GM23338 (cell line): ENCODE measurements at regions not wholly inside any gene's neighbourhood (a gene's known extent, or its start where the extent isn't known, plus 50 kb on each side); places are given as distances from the start of the nearest gene placed in this dataset.

Experiments used
- ATAC-seq: fragments of 200-7000 bp; cut with Tn5 transposase; 3 replicates; pipeline ENCODE4 v1.9.1; 2020
- DNase-seq: peaks from one replicate; pipeline ENCODE4 v3.0.0-alpha.2; 2015; ENCODE audit warnings: low spot score
- H2AFZ ChIP-seq: fragments of 200-600 bp; sonication (generic); 2 replicates; pipeline ENCODE4 v1.8.0; 2016; ENCODE audit warnings: antibody characterized with exemption, mild to moderate bottlenecking, moderate library complexity
- H3F3A ChIP-seq: fragments of 200-600 bp; sonication (generic); replicated peaks from 2 replicates; pipeline ENCODE4 v1.8.0; 2017; ENCODE audit warnings: antibody characterized with exemption, mixed run types, low read depth
- H3K27ac ChIP-seq: fragments of 200-600 bp; sonication (generic); 2 replicates; pipeline ENCODE4 v1.6.1; 2016; ENCODE audit warnings: low read depth
- H3K27me3 ChIP-seq: fragments of 200-600 bp; sonication (generic); 2 replicates; pipeline ENCODE4 v1.8.0; 2016; ENCODE audit warnings: mild to moderate bottlenecking, mixed run types, moderate library complexity; ENCODE audit not compliant: insufficient read depth
- H3K36me3 ChIP-seq: fragments of 200-600 bp; sonication (generic); 2 replicates; pipeline ENCODE4 v1.8.0; 2016; ENCODE audit warnings: mild to moderate bottlenecking; ENCODE audit not compliant: insufficient read depth
- H3K4me1 ChIP-seq: fragments of 200-600 bp; sonication (generic); 2 replicates; pipeline ENCODE4 v1.8.0; 2016; ENCODE audit warnings: mild to moderate bottlenecking, moderate library complexity; ENCODE audit not compliant: insufficient read depth
- H3K4me2 ChIP-seq: fragments of 200-600 bp; sonication (generic); 2 replicates; pipeline ENCODE4 v1.7.1; 2017; ENCODE audit warnings: mixed run types
- H3K4me3 ChIP-seq: fragments of 200-600 bp; sonication (generic); 2 replicates; pipeline ENCODE4 v1.6.1; 2016; ENCODE audit warnings: mixed run types
- H3K79me2 ChIP-seq: fragments of 200-600 bp; sonication (generic); replicated peaks from 2 replicates; pipeline ENCODE4 v1.8.0; 2017; ENCODE audit warnings: mild to moderate bottlenecking; ENCODE audit not compliant: insufficient read depth
- H3K9me2 ChIP-seq: fragments of 200-600 bp; sonication (generic); 2 replicates; pipeline ENCODE4 v1.8.0; 2017; ENCODE audit not compliant: insufficient read depth
- H4K20me1 ChIP-seq: fragments of 200-600 bp; sonication (generic); replicated peaks from 2 replicates; pipeline ENCODE4 v1.8.0; 2017; ENCODE audit warnings: mild to moderate bottlenecking; ENCODE audit not compliant: insufficient read depth
- H3K27ac Mint-ChIP-seq: 2 replicates; pipeline ENCODE4 v1.8.0; 2020; ENCODE audit warnings: inconsistent platforms, mild to moderate bottlenecking, moderate library complexity, mixed read lengths
- H3K27me3 Mint-ChIP-seq: 3 replicates; pipeline ENCODE4 v1.8.0; 2022; ENCODE audit warnings: low read depth, mild to moderate bottlenecking, moderate library complexity, mixed read lengths, inconsistent platforms; ENCODE audit not compliant: insufficient read depth, poor library complexity
- H3K36me3 Mint-ChIP-seq: 3 replicates; pipeline ENCODE4 v1.8.0; 2021; ENCODE audit warnings: low read depth, mild to moderate bottlenecking, inconsistent platforms, moderate library complexity, mixed read lengths
- H3K4me1 Mint-ChIP-seq: 3 replicates; pipeline ENCODE4 v1.8.0; 2020; ENCODE audit warnings: mild to moderate bottlenecking, inconsistent platforms, mixed read lengths
- H3K4me3 Mint-ChIP-seq: 3 replicates; pipeline ENCODE4 v1.8.0; 2021; ENCODE audit warnings: moderate library complexity, mild to moderate bottlenecking, inconsistent platforms, mixed read lengths
- H3K9me3 Mint-ChIP-seq: 3 replicates; pipeline ENCODE4 v1.8.0; 2020; ENCODE audit warnings: moderate library complexity, mild to moderate bottlenecking, inconsistent platforms, mixed read lengths
- CREB1 ChIP-seq: fragments of 250-450 bp; sonication (Bioruptor Pico); IDR thresholded peaks from 2 replicates; pipeline ENCODE4 v1.5.0; 2020; ENCODE audit warnings: low read depth, mild to moderate bottlenecking, moderate library complexity
- EZH2 ChIP-seq: fragments of 200-600 bp; sonication (generic); IDR thresholded peaks from one replicate; pipeline ENCODE4 v1.8.0; 2017; ENCODE audit warnings: antibody characterized with exemption, mild to moderate bottlenecking, low read depth; ENCODE audit not compliant: unreplicated experiment
- EZH2phosphoT487 ChIP-seq: fragments of 200-600 bp; sonication (generic); IDR thresholded peaks from one replicate; pipeline ENCODE4 v1.8.1; 2018; ENCODE audit warnings: antibody characterized with exemption; ENCODE audit not compliant: unreplicated experiment
- JUNB ChIP-seq: IDR thresholded peaks from one replicate; pipeline ENCODE4 v1.6.1; 2016; ENCODE audit warnings: antibody characterized with exemption; ENCODE audit not compliant: unreplicated experiment
- NANOG ChIP-seq: IDR thresholded peaks from 2 replicates; pipeline ENCODE4 v1.6.1; 2016; ENCODE audit warnings: antibody characterized with exemption, borderline replicate concordance
- STAT1 ChIP-seq: IDR thresholded peaks from one replicate; pipeline ENCODE4 v1.6.1; 2016; ENCODE audit warnings: antibody characterized with exemption; ENCODE audit not compliant: unreplicated experiment
- ZNF114 ChIP-seq: fragments of 250-450 bp; sonication (Bioruptor Pico); IDR thresholded peaks from 2 replicates; pipeline ENCODE4 v1.5.0; 2020; ENCODE audit warnings: mild to moderate bottlenecking, moderate library complexity
- ZNF331 ChIP-seq: fragments of 250-450 bp; sonication (Bioruptor Pico); IDR thresholded peaks from 2 replicates; pipeline ENCODE4 v1.5.0; 2020; ENCODE audit warnings: low read depth, mild to moderate bottlenecking, moderate library complexity
- TF ChIP-seq, protein P1 (sequence below): IDR thresholded peaks from 2 replicates; pipeline ENCODE4 v1.6.1; 2016; ENCODE audit warnings: antibody characterized with exemption
- TF ChIP-seq, protein P2 (sequence below): IDR thresholded peaks from one replicate; pipeline ENCODE4 v1.6.1; 2018; ENCODE audit warnings: antibody characterized with exemption; ENCODE audit not compliant: unreplicated experiment

DNA sequence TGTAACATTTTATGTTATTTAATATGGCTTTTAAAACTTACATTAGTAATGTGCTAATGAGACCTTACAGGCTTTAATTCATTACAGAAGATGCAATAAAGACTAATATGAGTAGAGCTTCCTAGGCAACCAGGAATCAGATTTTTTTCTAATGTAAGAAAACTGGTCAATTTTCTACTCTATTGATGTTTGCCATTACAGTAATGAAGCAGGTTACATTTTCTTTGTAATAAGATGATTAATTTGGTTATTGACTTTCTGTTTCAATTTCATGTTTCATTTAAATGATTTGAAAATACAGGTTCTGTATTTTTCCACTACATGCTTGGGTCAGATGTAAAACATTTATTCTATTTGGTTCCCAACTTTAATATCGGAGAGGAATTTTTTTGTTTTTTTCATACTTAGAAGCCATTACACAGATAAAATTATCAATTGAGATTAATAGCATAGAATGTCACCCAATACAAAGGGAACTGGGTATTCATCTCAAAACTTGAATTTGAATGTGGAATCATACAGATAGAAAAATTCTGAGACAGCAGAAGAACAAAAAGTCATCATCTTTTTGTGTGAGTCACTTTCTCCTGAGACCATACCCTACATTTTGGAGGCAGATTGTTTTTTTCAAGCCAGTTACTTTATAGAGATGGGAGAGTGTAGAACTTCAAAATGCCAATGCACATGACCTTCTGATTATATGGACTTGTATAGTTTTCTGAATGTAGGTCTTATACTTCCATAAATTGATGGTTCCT is 133.6 kb upstream of the HMHB1 start:
- Histone ChIP-seq H3K27ac (no peak overlapping the region), H3K4me2 (no peak overlapping the region), H3K4me3 (no peak overlapping the region), H3F3A (no peaks in the 10 kb centered on the region), H3K27me3 (no peaks in the 10 kb centered on the region), H3K4me1 (peaks cover 4% of the 10 kb centered on the region; the same call in 1 of the 2 replicates), H3K9me2 (no peaks in the 10 kb centered on the region; the same call in 1 of the 2 replicates), H2AFZ (no peak overlapping the region), H4K20me1 (no peaks in the 10 kb centered on the region), H3K79me2 (no peaks in the 10 kb centered on the region), H3K36me3 (no peaks in the 10 kb centered on the region)
- Mint-ChIP-seq H3K4me1 (no peaks in the 10 kb centered on the region), H3K36me3 (no peaks in the 10 kb centered on the region), H3K4me3 (no peak overlapping the region), H3K27ac (no peak overlapping the region), H3K27me3 (peaks cover 1% of the 10 kb centered on the region), H3K9me3 (no peaks in the 10 kb centered on the region)
- TF ChIP-seq ZNF331 (CRISPR knock-in tag): no peak
- TF ChIP-seq, protein P1, sequence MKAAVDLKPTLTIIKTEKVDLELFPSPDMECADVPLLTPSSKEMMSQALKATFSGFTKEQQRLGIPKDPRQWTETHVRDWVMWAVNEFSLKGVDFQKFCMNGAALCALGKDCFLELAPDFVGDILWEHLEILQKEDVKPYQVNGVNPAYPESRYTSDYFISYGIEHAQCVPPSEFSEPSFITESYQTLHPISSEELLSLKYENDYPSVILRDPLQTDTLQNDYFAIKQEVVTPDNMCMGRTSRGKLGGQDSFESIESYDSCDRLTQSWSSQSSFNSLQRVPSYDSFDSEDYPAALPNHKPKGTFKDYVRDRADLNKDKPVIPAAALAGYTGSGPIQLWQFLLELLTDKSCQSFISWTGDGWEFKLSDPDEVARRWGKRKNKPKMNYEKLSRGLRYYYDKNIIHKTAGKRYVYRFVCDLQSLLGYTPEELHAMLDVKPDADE: no peak
- no peak for TF ChIP-seq CREB1
- TF ChIP-seq JUNB: no peak
- no peak for TF ChIP-seq NANOG
- TF ChIP-seq, protein P2, sequence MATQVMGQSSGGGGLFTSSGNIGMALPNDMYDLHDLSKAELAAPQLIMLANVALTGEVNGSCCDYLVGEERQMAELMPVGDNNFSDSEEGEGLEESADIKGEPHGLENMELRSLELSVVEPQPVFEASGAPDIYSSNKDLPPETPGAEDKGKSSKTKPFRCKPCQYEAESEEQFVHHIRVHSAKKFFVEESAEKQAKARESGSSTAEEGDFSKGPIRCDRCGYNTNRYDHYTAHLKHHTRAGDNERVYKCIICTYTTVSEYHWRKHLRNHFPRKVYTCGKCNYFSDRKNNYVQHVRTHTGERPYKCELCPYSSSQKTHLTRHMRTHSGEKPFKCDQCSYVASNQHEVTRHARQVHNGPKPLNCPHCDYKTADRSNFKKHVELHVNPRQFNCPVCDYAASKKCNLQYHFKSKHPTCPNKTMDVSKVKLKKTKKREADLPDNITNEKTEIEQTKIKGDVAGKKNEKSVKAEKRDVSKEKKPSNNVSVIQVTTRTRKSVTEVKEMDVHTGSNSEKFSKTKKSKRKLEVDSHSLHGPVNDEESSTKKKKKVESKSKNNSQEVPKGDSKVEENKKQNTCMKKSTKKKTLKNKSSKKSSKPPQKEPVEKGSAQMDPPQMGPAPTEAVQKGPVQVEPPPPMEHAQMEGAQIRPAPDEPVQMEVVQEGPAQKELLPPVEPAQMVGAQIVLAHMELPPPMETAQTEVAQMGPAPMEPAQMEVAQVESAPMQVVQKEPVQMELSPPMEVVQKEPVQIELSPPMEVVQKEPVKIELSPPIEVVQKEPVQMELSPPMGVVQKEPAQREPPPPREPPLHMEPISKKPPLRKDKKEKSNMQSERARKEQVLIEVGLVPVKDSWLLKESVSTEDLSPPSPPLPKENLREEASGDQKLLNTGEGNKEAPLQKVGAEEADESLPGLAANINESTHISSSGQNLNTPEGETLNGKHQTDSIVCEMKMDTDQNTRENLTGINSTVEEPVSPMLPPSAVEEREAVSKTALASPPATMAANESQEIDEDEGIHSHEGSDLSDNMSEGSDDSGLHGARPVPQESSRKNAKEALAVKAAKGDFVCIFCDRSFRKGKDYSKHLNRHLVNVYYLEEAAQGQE: no peak
- TF ChIP-seq EZH2: no peak
- no peak for TF ChIP-seq EZH2phosphoT487
- no peak for TF ChIP-seq ZNF114
- DNase-seq (no peak), ATAC-seq (no peak)

DNA sequence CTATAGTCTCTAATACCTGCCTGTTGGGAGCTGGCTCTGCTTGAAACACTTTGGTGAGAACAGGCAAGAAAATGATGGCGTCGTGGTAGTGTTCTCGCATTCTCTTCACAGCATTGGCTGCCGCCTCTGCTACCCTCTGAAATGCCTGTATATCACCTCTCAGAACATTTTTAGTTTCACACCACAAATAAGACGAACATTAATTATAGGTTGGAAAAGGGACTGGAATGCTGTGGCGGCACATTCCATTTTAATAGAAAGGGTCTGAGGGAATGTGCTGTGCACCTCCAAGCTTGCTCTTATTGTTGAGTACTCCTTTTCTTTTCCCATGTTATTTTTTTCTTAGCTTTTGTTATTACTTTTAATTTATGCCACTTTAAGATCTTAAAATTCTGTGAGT is 134.6 kb upstream of the HMHB1 start:
- Mint-ChIP-seq H3K4me1 (no peaks in the 10 kb centered on the region), H3K27ac (no peak overlapping the region), H3K9me3 (no peaks in the 10 kb centered on the region), H3K4me3 (no peak overlapping the region), H3K36me3 (no peaks in the 10 kb centered on the region), H3K27me3 (peaks cover 2% of the 10 kb centered on the region)
- Histone ChIP-seq H3K36me3 (no peaks in the 10 kb centered on the region), H3K4me3 (no peak overlapping the region), H2AFZ (no peak overlapping the region), H3K27ac (no peak overlapping the region), H3K9me2 (no peaks in the 10 kb centered on the region; the same call in 1 of the 2 replicates), H3F3A (no peaks in the 10 kb centered on the region), H3K79me2 (no peaks in the 10 kb centered on the region), H3K4me1 (peaks cover 4% of the 10 kb centered on the region; the same call in 1 of the 2 replicates), H4K20me1 (no peaks in the 10 kb centered on the region), H3K27me3 (no peaks in the 10 kb centered on the region), H3K4me2 (no peak overlapping the region)
- DNase-seq: no peak
- no peak for ATAC-seq
- TF ChIP-seq CREB1 (no peak), ZNF331 (CRISPR knock-in tag) (no peak), STAT1 (no peak), EZH2 (no peak), ZNF114 (no peak)
- TF ChIP-seq, protein P1: no peak
